ENCODE measurements at regions not wholly inside any gene's neighbourhood (a gene's known extent, or its start where the extent isn't known, plus 50 kb on each side); places are given as distances from the start of the nearest gene placed in this dataset.
"Not testable (repeated sequence)": the region's sequence is repeated elsewhere in the genome, so short reads cannot be mapped to it uniquely, and the experiment has no call there.

- TF ChIP-seq POLR2A (IDR thresholded peaks at IDR 0.05): not testable (repeated sequence)
- TF ChIP-seq, protein P1, sequence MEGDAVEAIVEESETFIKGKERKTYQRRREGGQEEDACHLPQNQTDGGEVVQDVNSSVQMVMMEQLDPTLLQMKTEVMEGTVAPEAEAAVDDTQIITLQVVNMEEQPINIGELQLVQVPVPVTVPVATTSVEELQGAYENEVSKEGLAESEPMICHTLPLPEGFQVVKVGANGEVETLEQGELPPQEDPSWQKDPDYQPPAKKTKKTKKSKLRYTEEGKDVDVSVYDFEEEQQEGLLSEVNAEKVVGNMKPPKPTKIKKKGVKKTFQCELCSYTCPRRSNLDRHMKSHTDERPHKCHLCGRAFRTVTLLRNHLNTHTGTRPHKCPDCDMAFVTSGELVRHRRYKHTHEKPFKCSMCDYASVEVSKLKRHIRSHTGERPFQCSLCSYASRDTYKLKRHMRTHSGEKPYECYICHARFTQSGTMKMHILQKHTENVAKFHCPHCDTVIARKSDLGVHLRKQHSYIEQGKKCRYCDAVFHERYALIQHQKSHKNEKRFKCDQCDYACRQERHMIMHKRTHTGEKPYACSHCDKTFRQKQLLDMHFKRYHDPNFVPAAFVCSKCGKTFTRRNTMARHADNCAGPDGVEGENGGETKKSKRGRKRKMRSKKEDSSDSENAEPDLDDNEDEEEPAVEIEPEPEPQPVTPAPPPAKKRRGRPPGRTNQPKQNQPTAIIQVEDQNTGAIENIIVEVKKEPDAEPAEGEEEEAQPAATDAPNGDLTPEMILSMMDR (IDR thresholded peaks at IDR 0.05): not testable (repeated sequence)
Measured at GRCh38 chr2:49611796-49612195, 457.5 kb upstream of the FSHR start.
